Vagina (tissue), 2 donors: ENCODE measurements at regions not wholly inside any gene's neighbourhood (a gene's known extent, or its start where the extent isn't known, plus 50 kb on each side); places are given as distances from the start of the nearest gene placed in this dataset.

Source experiments
- POLR2A ChIP-seq, 2 donors: fragments of 450-650 bp; IDR thresholded peaks; one replicate each; pipeline ENCODE4 v1.6.1; 2017; ENCODE audit warnings: antibody characterized with exemption in 2 of 2, mild to moderate bottlenecking in 2 of 2, moderate library complexity in 2 of 2
- POLR2AphosphoS5 ChIP-seq, 2 donors: sonication (generic); formaldehyde crosslinking; IDR thresholded peaks; one replicate each; pipeline ENCODE4 v1.9.0; 2017; ENCODE audit warnings: antibody characterized with exemption in 2 of 2, mild to moderate bottlenecking in 2 of 2, low read depth in 1 of 2; ENCODE audit not compliant: insufficient read depth in 1 of 2
- TF ChIP-seq, protein P1 (sequence below), 3 experiments: fragments of 450-650 bp in 2 of 3; fragments of 200-600 bp in 1 of 3; sonication (generic) in 1 of 3; IDR thresholded peaks; one replicate each; pipeline ENCODE4 v1.5.1; 2017 to 2019; ENCODE audit warnings: antibody characterized with exemption in 3 of 3, mild to moderate bottlenecking in 2 of 3, moderate library complexity in 2 of 3

DNA sequence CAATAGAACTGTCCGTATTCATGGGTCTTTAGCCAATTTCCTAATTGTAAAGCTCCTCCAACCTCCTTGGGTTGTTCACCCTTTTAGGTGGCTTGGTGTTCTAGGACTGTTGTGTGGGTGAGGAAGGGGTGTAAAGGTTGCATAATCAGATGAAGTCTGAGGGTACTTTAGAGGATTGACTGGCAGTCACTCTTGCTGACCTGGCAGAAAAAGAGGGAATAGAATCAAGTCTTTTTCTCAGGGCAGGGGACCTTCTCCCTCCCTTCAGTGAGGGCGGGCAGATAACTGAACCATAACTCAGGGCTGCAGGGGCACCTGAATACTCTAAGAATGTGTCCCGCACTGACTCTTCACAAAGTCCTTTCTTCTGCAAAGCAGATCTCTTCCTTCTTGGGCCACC lies 436.2 kb downstream of the CCDC91 start:
- TF ChIP-seq, protein P1, sequence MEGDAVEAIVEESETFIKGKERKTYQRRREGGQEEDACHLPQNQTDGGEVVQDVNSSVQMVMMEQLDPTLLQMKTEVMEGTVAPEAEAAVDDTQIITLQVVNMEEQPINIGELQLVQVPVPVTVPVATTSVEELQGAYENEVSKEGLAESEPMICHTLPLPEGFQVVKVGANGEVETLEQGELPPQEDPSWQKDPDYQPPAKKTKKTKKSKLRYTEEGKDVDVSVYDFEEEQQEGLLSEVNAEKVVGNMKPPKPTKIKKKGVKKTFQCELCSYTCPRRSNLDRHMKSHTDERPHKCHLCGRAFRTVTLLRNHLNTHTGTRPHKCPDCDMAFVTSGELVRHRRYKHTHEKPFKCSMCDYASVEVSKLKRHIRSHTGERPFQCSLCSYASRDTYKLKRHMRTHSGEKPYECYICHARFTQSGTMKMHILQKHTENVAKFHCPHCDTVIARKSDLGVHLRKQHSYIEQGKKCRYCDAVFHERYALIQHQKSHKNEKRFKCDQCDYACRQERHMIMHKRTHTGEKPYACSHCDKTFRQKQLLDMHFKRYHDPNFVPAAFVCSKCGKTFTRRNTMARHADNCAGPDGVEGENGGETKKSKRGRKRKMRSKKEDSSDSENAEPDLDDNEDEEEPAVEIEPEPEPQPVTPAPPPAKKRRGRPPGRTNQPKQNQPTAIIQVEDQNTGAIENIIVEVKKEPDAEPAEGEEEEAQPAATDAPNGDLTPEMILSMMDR (IDR thresholded peaks at IDR 0.05) = no peak
- TF ChIP-seq POLR2A (IDR thresholded peaks at IDR 0.05) (no peak), POLR2AphosphoS5 (IDR thresholded peaks at IDR 0.05; ENCODE audit: insufficient read depth in 1 of 2, low read depth in 1 of 2) (no peak)
